K562 (cell line): ENCODE measurements at regions not wholly inside any gene's neighbourhood (a gene's known extent, or its start where the extent isn't known, plus 50 kb on each side); places are given as distances from the start of the nearest gene placed in this dataset.

ENCODE experiments used
- ATAC-seq: fragments of 200-7000 bp; cut with Tn5 transposase; 3 replicates; pipeline ENCODE4 v1.9.1; 2020; ENCODE audit warnings: moderate library complexity
- BruUV-seq: library from RNA; stranded (reverse); fragments of 400-500 nt; replicated peaks from 2 replicates; lab custom pipeline; 2021; lab: Mats Ljungman, UMichigan
- CTCF ChIA-PET: fragments of 300-600 bp; formaldehyde crosslinking; extraction: SDS; loops from one replicate; lab custom pipeline; 2021; ENCODE audit warnings: low intra/inter-chr PET ratio; lab: Yijun Ruan, JAX
- POLR2A ChIA-PET: fragments of 300-600, 350-650 bp; sonication (Branson Sonifier 250); formaldehyde crosslinking; extraction: SDS; loops from one replicate; lab custom pipeline; 2021; ENCODE audit warnings: antibody characterized with exemption, inconsistent platforms; lab: Yijun Ruan, JAX
- DNase-seq, 4 experiments: peaks; one replicate each; pipeline versions ENCODE4 v3.0.0 to v3.0.0-alpha.2; 2011 to 2018; ENCODE audit warnings: low spot score in 3 of 4, mixed read lengths in 3 of 4; ENCODE audit errors: extremely low read depth in 1 of 4
- FAIRE-seq: peaks from 2 replicates; lab custom pipeline; 2011; peaks lifted over from hg19 to GRCh38; lab: Jason Lieb, UNC
- H2AFZ ChIP-seq: 2 replicates; pipeline ENCODE4 v1.6.0; 2011; ENCODE audit warnings: low read depth, low read length, control low read depth, inconsistent platforms
- H3K27ac ChIP-seq: fragments of 200-600 bp; 3 replicates; pipeline ENCODE4 v1.8.0; 2011; ENCODE audit warnings: low read depth, mild to moderate bottlenecking, control low read depth, inconsistent platforms, low read length, moderate library complexity, mixed read lengths; ENCODE audit errors: extremely low read depth
- H3K27me3 ChIP-seq, 2 experiments: fragments of 300-600 bp in 1 of 2; 2 replicates in 1 of 2; 3 replicates in 1 of 2; pipeline versions ENCODE4 v1.6.0 to v1.8.0; 2011; ENCODE audit warnings: inconsistent platforms in 2 of 2, low read length in 2 of 2, mild to moderate bottlenecking in 1 of 2, mixed read lengths in 1 of 2, moderate library complexity in 1 of 2; ENCODE audit not compliant: control insufficient read depth in 2 of 2, insufficient read depth in 2 of 2
- H3K36me3 ChIP-seq: fragments of 300-600 bp; 3 replicates; pipeline ENCODE4 v1.8.0; 2011; ENCODE audit warnings: mild to moderate bottlenecking, low read length, inconsistent platforms; ENCODE audit not compliant: control insufficient read depth, insufficient read depth
- H3K4me1 ChIP-seq, 2 experiments: fragments of 200-600 bp in 1 of 2; replicated peaks in 1 of 2; 2 replicates in 1 of 2; 3 replicates in 1 of 2; pipeline versions ENCODE4 v1.5.1 to v1.8.0; 2011; ENCODE audit warnings: inconsistent platforms in 2 of 2, low read length in 2 of 2, mild to moderate bottlenecking in 1 of 2, mixed read lengths in 1 of 2, moderate library complexity in 1 of 2; ENCODE audit not compliant: control insufficient read depth in 2 of 2, insufficient read depth in 2 of 2
- H3K4me2 ChIP-seq: 2 replicates; pipeline ENCODE4 v1.6.1; 2011; ENCODE audit warnings: low read length, control low read depth, inconsistent platforms, mixed read lengths; ENCODE audit not compliant: insufficient read depth
- H3K4me3 ChIP-seq: fragments of 200-600 bp; sonication (generic), shearing (Covaris generic); 2 replicates; pipeline ENCODE4 v1.5.1; 2016; ENCODE audit warnings: control low read depth, inconsistent platforms
- H3K79me2 ChIP-seq: fragments of 200-600 bp; 3 replicates; pipeline ENCODE4 v1.8.0; 2011; ENCODE audit warnings: low read length, inconsistent platforms; ENCODE audit not compliant: control insufficient read depth, insufficient read depth
- H3K9ac ChIP-seq, 2 experiments: 2 replicates each; pipeline versions ENCODE4 v1.6.0 to v1.6.1; 2011; ENCODE audit warnings: low read depth in 2 of 2, low read length in 2 of 2, control low read depth in 1 of 2, inconsistent platforms in 1 of 2, mild to moderate bottlenecking in 1 of 2, mixed read lengths in 1 of 2; ENCODE audit not compliant: insufficient read depth in 1 of 2
- H3K9me1 ChIP-seq: one replicate; pipeline ENCODE4 v1.6.0; 2011; ENCODE audit warnings: inconsistent platforms, mild to moderate bottlenecking, low read length, moderate library complexity; ENCODE audit not compliant: control insufficient read depth, insufficient read depth
- H3K9me3 ChIP-seq: replicated peaks from 2 replicates; pipeline ENCODE4 v1.5.1; 2011; ENCODE audit warnings: low read depth, low read length, inconsistent platforms; ENCODE audit not compliant: control insufficient read depth, insufficient read depth
- H4K20me1 ChIP-seq: replicated peaks from 2 replicates; pipeline ENCODE4 v1.6.1; 2011; ENCODE audit warnings: low read length, inconsistent platforms, mixed read lengths; ENCODE audit not compliant: control insufficient read depth, insufficient read depth
- ATF2 ChIP-seq: sonication (generic); formaldehyde crosslinking; IDR thresholded peaks from 2 replicates; pipeline ENCODE4 v1.8.1; 2022; ENCODE audit warnings: missing genetic modification reagents
- FOXJ3 ChIP-seq: sonication (generic); formaldehyde crosslinking; IDR thresholded peaks from 2 replicates; pipeline ENCODE4 v1.4.0; 2020; ENCODE audit warnings: mild to moderate bottlenecking, missing genetic modification reagents
- HMGN3 ChIP-seq: IDR thresholded peaks from 2 replicates; pipeline ENCODE4 v1.6.1; 2011; ENCODE audit warnings: borderline replicate concordance, low read depth, mild to moderate bottlenecking, mixed read lengths, low read length; ENCODE audit not compliant: insufficient read length; ENCODE audit errors: extremely low read depth
- MITF ChIP-seq: IDR thresholded peaks from 2 replicates; pipeline ENCODE4 v1.6.1; 2014; ENCODE audit warnings: antibody characterized with exemption
- SRSF9 ChIP-seq: fragments of 200-400 bp; formaldehyde crosslinking; IDR thresholded peaks from 2 replicates; pipeline ENCODE4 v1.6.1; 2017; ENCODE audit warnings: low read depth, low read length, borderline replicate concordance
- WGBS: fragments of 100-300 bp; shearing (Covaris generic); methylation state at CpG from one replicate; pipeline ENCODE4 v1.1.6; 2016; ENCODE audit warnings: low coverage, mixed read lengths; ENCODE audit not compliant: insufficient coverage; ENCODE audit errors: missing lambda C conversion rate; 5-methylcytosine and 5-hydroxymethylcytosine counted together
- in situ Hi-C: fragments of 300-500 bp; cut with MboI; formaldehyde crosslinking; loops from 4 replicates; pipeline ENCODE4 v1.15.0; 2018; ENCODE audit warnings: inconsistent platforms, mixed read lengths
- intact Hi-C: fragments of 100-400 bp; cut with micrococcal nuclease; formaldehyde crosslinking; loops from 2 replicates; pipeline ENCODE4 v1.14.2; 2022

- TF ChIP-seq ATF2 (CRISPR knock-in tag): no peak
- TF ChIP-seq FOXJ3 (CRISPR knock-in tag): no peak
Observed at GRCh38 chr6:23659125-23659524, 466.9 kb upstream of the NRSN1 start (continued).

- CTCF ChIA-PET: no interaction called here
- Histone ChIP-seq H2AFZ (no peak overlapping the region), H3K4me1 (no peaks in the 10 kb centered on the region), H3K9me3 (no peaks in the 10 kb centered on the region), H3K36me3 (no peaks in the 10 kb centered on the region), H3K79me2 (no peaks in the 10 kb centered on the region), H3K9me1 (no peaks in the 10 kb centered on the region), H4K20me1 (no peaks in the 10 kb centered on the region), H3K9ac (no peak overlapping the region), H3K27me3 (no peaks in the 10 kb centered on the region), H3K27ac (no peak overlapping the region), H3K4me3 (no peak overlapping the region), H3K4me2 (no peak overlapping the region)
- POLR2A ChIA-PET: no interaction called here
- in situ Hi-C loops: no loop called here
- intact Hi-C loops: no loop called here
- no peak for DNase-seq
- no peak for TF ChIP-seq HMGN3
- no peak for TF ChIP-seq MITF
- TF ChIP-seq SRSF9: no peak
- no peak for FAIRE-seq
- ATAC-seq: no peak
- 0% methylated on average over 4 of the region's 4 CpGs for WGBS
- BruUV-seq: no TSS peak
Observed at GRCh38 chr6:23661549-23661948, 464.5 kb upstream of the NRSN1 start.
